Spleen (tissue), 7 donors: ENCODE measurements at regions not wholly inside any gene's neighbourhood (a gene's known extent, or its start where the extent isn't known, plus 50 kb on each side); places are given as distances from the start of the nearest gene placed in this dataset.

Experiments
- POLR2A ChIP-seq, 3 donors: fragments of 450-650 bp; IDR thresholded peaks; one replicate each; pipeline ENCODE4 v1.5.1; 2017; ENCODE audit warnings: antibody characterized with exemption in 3 of 3, mild to moderate bottlenecking in 1 of 3
- TF ChIP-seq, protein P1 (sequence below), 11 experiments: fragments of 200-600 bp in 7 of 11; fragments of 450-650 bp in 4 of 11; sonication (generic) in 4 of 11; IDR thresholded peaks in 8 of 11; conservative IDR thresholded peaks in 3 of 11; 1 replicate in 7 of 11; 2 replicates in 4 of 11; pipeline versions ENCODE4 v1.4.0 to v1.8.0; 2016 to 2021; ENCODE audit warnings: antibody characterized with exemption in 11 of 11, inconsistent platforms in 4 of 11, mild to moderate bottlenecking in 1 of 11
- donor health status: DM: no; HTN: no; CAD: no; lungs with moderate emphysema.
- donor health status: DM: no; HTN: no; CAD: no.
- donor health status: DM: no; HTN: no; CAD: no.

- TF ChIP-seq, protein P1, sequence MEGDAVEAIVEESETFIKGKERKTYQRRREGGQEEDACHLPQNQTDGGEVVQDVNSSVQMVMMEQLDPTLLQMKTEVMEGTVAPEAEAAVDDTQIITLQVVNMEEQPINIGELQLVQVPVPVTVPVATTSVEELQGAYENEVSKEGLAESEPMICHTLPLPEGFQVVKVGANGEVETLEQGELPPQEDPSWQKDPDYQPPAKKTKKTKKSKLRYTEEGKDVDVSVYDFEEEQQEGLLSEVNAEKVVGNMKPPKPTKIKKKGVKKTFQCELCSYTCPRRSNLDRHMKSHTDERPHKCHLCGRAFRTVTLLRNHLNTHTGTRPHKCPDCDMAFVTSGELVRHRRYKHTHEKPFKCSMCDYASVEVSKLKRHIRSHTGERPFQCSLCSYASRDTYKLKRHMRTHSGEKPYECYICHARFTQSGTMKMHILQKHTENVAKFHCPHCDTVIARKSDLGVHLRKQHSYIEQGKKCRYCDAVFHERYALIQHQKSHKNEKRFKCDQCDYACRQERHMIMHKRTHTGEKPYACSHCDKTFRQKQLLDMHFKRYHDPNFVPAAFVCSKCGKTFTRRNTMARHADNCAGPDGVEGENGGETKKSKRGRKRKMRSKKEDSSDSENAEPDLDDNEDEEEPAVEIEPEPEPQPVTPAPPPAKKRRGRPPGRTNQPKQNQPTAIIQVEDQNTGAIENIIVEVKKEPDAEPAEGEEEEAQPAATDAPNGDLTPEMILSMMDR (IDR thresholded peaks at IDR 0.05 in 8 of 11, conservative IDR thresholded peaks at IDR 0.05 in 3 of 11) = no peak
- no peak for TF ChIP-seq POLR2A (IDR thresholded peaks at IDR 0.05)
Observed at GRCh38 chr17:37813751-37814150, 68.9 kb upstream of the HNF1B start.
